ENCODE measurements at regions not wholly inside any gene's neighbourhood (a gene's known extent, or its start where the extent isn't known, plus 50 kb on each side); places are given as distances from the start of the nearest gene placed in this dataset.

- Histone ChIP-seq H3K27me3 (ENCODE audit: control insufficient read depth, insufficient read depth, low read length) (no peaks in the 10 kb centered on the region), H3K4me1 (ENCODE audit: control insufficient read depth, insufficient read depth, low read length) (no peaks in the 10 kb centered on the region), H3K36me3 (ENCODE audit: control insufficient read depth, insufficient read depth, low read length) (no peaks in the 10 kb centered on the region), H3K27ac (ENCODE audit: low read length) (no peak overlapping the region), H3K9me3 (replicated peaks; ENCODE audit: control insufficient read depth, low read depth, low read length) (no peaks in the 10 kb centered on the region), H3K4me3 (ENCODE audit: low read length) (no peak overlapping the region)
- WGBS (ENCODE audit: insufficient coverage) = no CpG with 5 or more reads among the region's 4 CpGs
- no peak for DNase-seq
These were observed 168.7 kb upstream of the CDH5 start for GRCh38 chr16:66197668-66198278.

DNA sequence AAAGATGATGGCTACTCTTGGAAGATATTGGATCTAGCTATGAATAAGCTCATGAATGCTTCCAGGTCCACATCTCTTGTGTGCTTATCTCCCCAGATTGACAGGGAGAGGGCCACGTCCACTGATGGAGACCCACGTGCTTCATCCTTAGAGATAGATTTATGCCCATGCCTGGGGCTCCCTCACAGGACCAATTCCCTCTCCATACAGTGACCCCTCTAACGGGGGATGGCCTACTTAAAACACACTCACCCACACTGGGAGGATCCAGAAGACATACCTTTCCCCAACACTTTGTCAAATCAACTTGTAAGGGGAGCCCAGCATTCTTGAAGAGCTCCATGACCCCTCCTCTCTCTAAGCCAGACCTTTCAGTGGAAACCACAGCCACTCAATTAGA is 169.7 kb upstream of the CDH5 start:
- no peak overlapping the region for H3K27ac ChIP-seq (ENCODE audit: low read length)
- no peaks in the 10 kb centered on the region for H3K4me1 ChIP-seq (ENCODE audit: control insufficient read depth, insufficient read depth, low read length)
- no peaks in the 10 kb centered on the region for H3K9me3 ChIP-seq (replicated peaks; ENCODE audit: control insufficient read depth, low read depth, low read length)
- DNase-seq = no peak
- H3K4me3 ChIP-seq (ENCODE audit: low read length) = no peak overlapping the region
- 100% methylated on average over 3 of the region's 3 CpGs for WGBS (ENCODE audit: insufficient coverage)
- H3K36me3 ChIP-seq (ENCODE audit: control insufficient read depth, insufficient read depth, low read length) = no peaks in the 10 kb centered on the region
- H3K27me3 ChIP-seq (ENCODE audit: control insufficient read depth, insufficient read depth, low read length) = no peaks in the 10 kb centered on the region

DNA sequence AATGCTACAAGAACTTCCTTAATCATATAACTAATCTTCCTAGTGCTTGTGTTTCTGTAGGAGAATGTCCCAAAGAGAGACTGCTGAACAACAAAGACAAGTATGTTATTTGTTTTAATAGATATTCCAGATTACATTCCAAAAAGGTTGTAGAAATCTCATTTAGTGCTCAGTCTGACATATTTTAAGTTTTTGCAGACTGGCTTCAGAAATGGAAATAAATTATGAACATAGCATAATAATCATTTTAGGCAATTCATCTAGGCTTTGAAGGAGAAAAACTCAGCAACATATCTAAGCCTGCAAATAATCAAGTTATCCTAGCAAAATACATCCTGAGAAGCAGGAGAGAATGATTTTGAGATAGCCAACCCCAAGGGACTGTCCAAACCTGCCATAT is 171.6 kb upstream of the CDH5 start:
- H3K9me3 ChIP-seq (replicated peaks; ENCODE audit: control insufficient read depth, low read depth, low read length) = no peaks in the 10 kb centered on the region
- H3K27me3 ChIP-seq (ENCODE audit: control insufficient read depth, insufficient read depth, low read length) = no peaks in the 10 kb centered on the region
- H3K4me3 ChIP-seq (ENCODE audit: low read length) = no peak overlapping the region
- no peak for DNase-seq
- H3K36me3 ChIP-seq (ENCODE audit: control insufficient read depth, insufficient read depth, low read length) = no peaks in the 10 kb centered on the region
- H3K4me1 ChIP-seq (ENCODE audit: control insufficient read depth, insufficient read depth, low read length) = no peaks in the 10 kb centered on the region
- H3K27ac ChIP-seq (ENCODE audit: low read length) = no peak overlapping the region

GRCh38 chr16:66193543-66194229 is 172.8 kb upstream of the CDH5 start:
- Histone ChIP-seq H3K4me3 (ENCODE audit: low read length) (no peak overlapping the region), H3K27ac (ENCODE audit: low read length) (no peak overlapping the region), H3K9me3 (replicated peaks; ENCODE audit: control insufficient read depth, low read depth, low read length) (no peaks in the 10 kb centered on the region), H3K27me3 (ENCODE audit: control insufficient read depth, insufficient read depth, low read length) (no peaks in the 10 kb centered on the region), H3K4me1 (ENCODE audit: control insufficient read depth, insufficient read depth, low read length) (peaks cover 4% of the 10 kb centered on the region), H3K36me3 (ENCODE audit: control insufficient read depth, insufficient read depth, low read length) (no peaks in the 10 kb centered on the region)
- DNase-seq = no peak
- WGBS (ENCODE audit: insufficient coverage) = 56% methylated on average over 2 of the region's 5 CpGs

GRCh38 chr16:66190411-66190810 is 176.1 kb upstream of the CDH5 start:
- Histone ChIP-seq H3K36me3 (ENCODE audit: control insufficient read depth, insufficient read depth, low read length) (no peaks in the 10 kb centered on the region), H3K27ac (ENCODE audit: low read length) (no peak overlapping the region), H3K9me3 (replicated peaks; ENCODE audit: control insufficient read depth, low read depth, low read length) (no peaks in the 10 kb centered on the region)

GRCh38 chr16:66189951-66190350 is 176.5 kb upstream of the CDH5 start:
- DNase-seq = no peak
- Histone ChIP-seq H3K36me3 (ENCODE audit: control insufficient read depth, insufficient read depth, low read length) (no peaks in the 10 kb centered on the region), H3K27me3 (ENCODE audit: control insufficient read depth, insufficient read depth, low read length) (no peaks in the 10 kb centered on the region), H3K27ac (ENCODE audit: low read length) (no peak overlapping the region), H3K4me3 (ENCODE audit: low read length) (no peak overlapping the region), H3K4me1 (ENCODE audit: control insufficient read depth, insufficient read depth, low read length) (peaks cover 4% of the 10 kb centered on the region), H3K9me3 (replicated peaks; ENCODE audit: control insufficient read depth, low read depth, low read length) (no peaks in the 10 kb centered on the region)
- no CpG with 5 or more reads among the region's 4 CpGs for WGBS (ENCODE audit: insufficient coverage)

More at GRCh38 chr16:66190411-66190810, 176.1 kb upstream of the CDH5 start:
- no peak for DNase-seq
- Histone ChIP-seq H3K27me3 (ENCODE audit: control insufficient read depth, insufficient read depth, low read length) (no peaks in the 10 kb centered on the region), H3K4me1 (ENCODE audit: control insufficient read depth, insufficient read depth, low read length) (peaks cover 4% of the 10 kb centered on the region), H3K4me3 (ENCODE audit: low read length) (no peak overlapping the region)
- WGBS (ENCODE audit: insufficient coverage) = no CpG with 5 or more reads among the region's 1 CpG

- Histone ChIP-seq H3K9me3 (replicated peaks; ENCODE audit: control insufficient read depth, low read depth, low read length) (no peaks in the 10 kb centered on the region), H3K27ac (ENCODE audit: low read length) (no peak overlapping the region), H3K4me1 (ENCODE audit: control insufficient read depth, insufficient read depth, low read length) (peaks cover 4% of the 10 kb centered on the region), H3K4me3 (ENCODE audit: low read length) (no peak overlapping the region), H3K36me3 (ENCODE audit: control insufficient read depth, insufficient read depth, low read length) (no peaks in the 10 kb centered on the region), H3K27me3 (ENCODE audit: control insufficient read depth, insufficient read depth, low read length) (no peaks in the 10 kb centered on the region)
- DNase-seq = peak; percentile 86
- WGBS (ENCODE audit: insufficient coverage) = 59% methylated on average over 9 of the region's 10 CpGs
These were observed 177.4 kb upstream of the CDH5 start for GRCh38 chr16:66188917-66189725.

DNA sequence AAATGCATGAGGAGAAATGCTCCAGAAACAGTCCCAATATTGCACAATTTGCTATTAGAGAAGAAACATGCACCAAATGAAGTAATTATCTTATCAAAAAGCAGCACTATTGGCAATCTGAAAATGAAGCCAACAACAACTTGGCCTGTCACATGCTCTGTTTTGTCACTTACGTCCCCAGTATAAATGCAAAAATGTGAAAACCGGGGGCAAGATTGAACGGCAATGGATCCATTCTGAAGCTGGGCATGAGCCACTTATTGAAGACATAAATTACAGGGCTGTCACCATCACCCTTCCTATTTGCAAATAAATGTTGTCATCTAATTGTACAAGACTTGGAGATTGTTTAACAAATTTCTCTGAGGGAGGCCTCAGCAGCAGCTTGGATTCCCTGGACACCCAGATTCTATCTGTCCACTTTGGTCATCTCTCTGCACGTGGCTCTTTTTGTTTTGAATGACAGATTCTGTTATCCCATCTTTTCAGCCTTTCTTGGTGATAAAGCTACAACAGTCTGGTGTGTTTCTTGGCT is 180.2 kb upstream of the CDH5 start:
- Histone ChIP-seq H3K27me3 (ENCODE audit: control insufficient read depth, insufficient read depth, low read length) (no peaks in the 10 kb centered on the region), H3K27ac (ENCODE audit: low read length) (no peak overlapping the region), H3K4me3 (ENCODE audit: low read length) (no peak overlapping the region), H3K9me3 (replicated peaks; ENCODE audit: control insufficient read depth, low read depth, low read length) (no peaks in the 10 kb centered on the region), H3K4me1 (ENCODE audit: control insufficient read depth, insufficient read depth, low read length) (peaks cover 4% of the 10 kb centered on the region), H3K36me3 (ENCODE audit: control insufficient read depth, insufficient read depth, low read length) (no peaks in the 10 kb centered on the region)
- DNase-seq = no peak
- 72% methylated on average over 2 of the region's 4 CpGs for WGBS (ENCODE audit: insufficient coverage)

DNA sequence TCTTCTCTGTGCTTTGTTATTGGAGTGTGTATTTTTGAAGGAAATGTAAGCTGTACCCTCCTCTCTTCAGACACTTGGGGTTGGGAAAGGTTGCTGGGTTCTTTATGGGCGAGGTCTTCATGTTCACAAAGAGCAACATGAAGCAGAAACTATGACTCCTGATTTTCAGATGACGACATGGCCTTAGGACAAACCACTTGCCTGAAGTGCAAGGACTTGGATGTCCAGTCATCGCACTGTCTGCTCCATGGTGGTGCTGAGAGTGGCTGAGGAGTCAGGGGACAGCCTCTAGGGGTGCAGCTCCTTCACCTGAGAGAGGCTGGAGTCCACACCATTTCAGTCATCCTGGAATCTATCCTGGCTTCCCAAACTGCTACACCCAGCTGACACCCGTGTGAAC is 183.9 kb upstream of the CDH5 start:
- Histone ChIP-seq H3K27ac (ENCODE audit: low read length) (no peak overlapping the region), H3K27me3 (ENCODE audit: control insufficient read depth, insufficient read depth, low read length) (no peaks in the 10 kb centered on the region), H3K9me3 (replicated peaks; ENCODE audit: control insufficient read depth, low read depth, low read length) (peaks cover 9% of the 10 kb centered on the region), H3K4me3 (ENCODE audit: low read length) (no peak overlapping the region), H3K36me3 (ENCODE audit: control insufficient read depth, insufficient read depth, low read length) (no peaks in the 10 kb centered on the region), H3K4me1 (ENCODE audit: control insufficient read depth, insufficient read depth, low read length) (no peaks in the 10 kb centered on the region)
- DNase-seq = no peak
- 100% methylated on average over 3 of the region's 4 CpGs for WGBS (ENCODE audit: insufficient coverage)

DNA sequence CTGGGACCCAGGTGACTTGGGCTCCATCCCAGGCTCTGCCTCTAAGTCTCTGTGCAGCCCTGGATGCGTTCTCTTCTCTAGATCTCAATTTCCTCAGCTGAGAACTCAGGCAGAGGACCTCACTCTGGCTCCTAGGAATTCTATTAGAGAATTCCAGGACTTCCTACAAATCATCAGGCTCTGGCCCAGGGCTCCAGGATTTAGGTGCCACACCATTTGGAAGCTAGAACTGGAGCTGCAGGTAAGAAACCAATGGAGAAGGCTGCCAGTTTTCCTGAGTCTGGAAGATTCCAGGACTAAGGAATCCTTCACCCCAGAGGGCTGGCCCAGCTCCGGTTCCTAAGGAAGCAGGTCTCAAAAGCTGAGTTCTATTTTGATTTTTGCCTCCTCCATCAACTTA is 189.8 kb upstream of the CDH5 start:
- Histone ChIP-seq H3K4me3 (ENCODE audit: low read length) (no peak overlapping the region), H3K27ac (ENCODE audit: low read length) (no peak overlapping the region), H3K4me1 (ENCODE audit: control insufficient read depth, insufficient read depth, low read length) (peaks cover 11% of the 10 kb centered on the region), H3K36me3 (ENCODE audit: control insufficient read depth, insufficient read depth, low read length) (no peaks in the 10 kb centered on the region), H3K27me3 (ENCODE audit: control insufficient read depth, insufficient read depth, low read length) (no peaks in the 10 kb centered on the region), H3K9me3 (replicated peaks; ENCODE audit: control insufficient read depth, low read depth, low read length) (peaks cover 9% of the 10 kb centered on the region)
- 93% methylated on average over 2 of the region's 2 CpGs for WGBS (ENCODE audit: insufficient coverage)
- no peak for DNase-seq

Measured in muscle of leg (tissue), 3 donors.